GM21381 (cell line): ENCODE measurements at regions not wholly inside any gene's neighbourhood (a gene's known extent, or its start where the extent isn't known, plus 50 kb on each side); places are given as distances from the start of the nearest gene placed in this dataset.
"Not testable (repeated sequence)": the region's sequence is repeated elsewhere in the genome, so short reads cannot be mapped to it uniquely, and the experiment has no call there.

ENCODE experiments used
- ATAC-seq: cut with Tn5 transposase; IDR thresholded peaks from one replicate; pipeline ENCODE4 v1.9.1; 2021; ENCODE audit warnings: mild to moderate bottlenecking, moderate library complexity; ENCODE audit not compliant: unreplicated experiment

DNA sequence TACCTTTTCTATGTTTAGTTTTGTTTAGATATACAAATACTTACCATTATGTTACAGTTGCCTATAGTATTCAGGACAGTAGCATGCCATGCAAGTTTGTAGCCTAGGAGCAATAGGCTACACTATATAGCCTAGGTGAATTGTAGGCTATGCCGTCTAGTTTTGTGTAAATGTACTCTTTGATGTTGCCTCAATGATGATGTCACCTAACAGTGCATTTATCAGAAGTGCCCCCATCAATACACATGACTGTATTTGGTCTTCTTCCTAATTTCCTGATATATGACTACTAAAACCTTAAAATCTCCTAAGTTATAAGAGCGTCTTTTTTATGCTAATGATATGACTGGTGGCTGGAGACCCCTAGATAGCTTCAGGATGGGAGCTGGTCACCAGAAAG is 394.4 kb upstream of the STXBP6 start:
- no peak for ATAC-seq

GRCh38 chr14:25440382-25440781 is 390.4 kb upstream of the STXBP6 start:
- not testable (repeated sequence) for ATAC-seq

GRCh38 chr14:25436906-25437305 is 387.0 kb upstream of the STXBP6 start:
- no peak for ATAC-seq

DNA sequence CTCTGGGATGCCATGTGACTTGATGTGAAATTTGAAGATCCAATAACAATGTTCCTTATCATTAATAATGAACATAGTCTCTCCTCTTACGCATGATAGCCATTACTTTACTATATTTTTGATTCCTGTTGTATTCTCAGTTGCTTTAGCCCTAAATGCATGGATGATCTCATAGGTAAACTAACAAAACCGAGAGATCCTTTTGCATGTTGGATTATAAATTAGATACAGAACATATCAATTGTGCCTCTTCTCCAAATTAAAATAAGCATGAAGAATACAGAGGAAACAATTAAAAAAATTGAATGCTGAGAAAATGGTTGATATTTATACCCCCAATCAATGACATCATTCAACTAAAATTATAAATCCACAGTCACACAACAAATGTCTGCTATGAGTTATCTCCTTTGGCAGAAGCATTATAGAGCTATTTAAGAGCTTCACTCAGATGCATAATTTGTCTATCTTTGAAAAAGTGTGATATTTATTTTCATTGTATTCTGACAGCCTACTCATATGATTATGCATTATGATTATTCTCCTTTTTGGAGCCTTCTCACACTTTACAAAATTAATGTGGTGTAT is 386.4 kb upstream of the STXBP6 start:
- no peak for ATAC-seq

DNA sequence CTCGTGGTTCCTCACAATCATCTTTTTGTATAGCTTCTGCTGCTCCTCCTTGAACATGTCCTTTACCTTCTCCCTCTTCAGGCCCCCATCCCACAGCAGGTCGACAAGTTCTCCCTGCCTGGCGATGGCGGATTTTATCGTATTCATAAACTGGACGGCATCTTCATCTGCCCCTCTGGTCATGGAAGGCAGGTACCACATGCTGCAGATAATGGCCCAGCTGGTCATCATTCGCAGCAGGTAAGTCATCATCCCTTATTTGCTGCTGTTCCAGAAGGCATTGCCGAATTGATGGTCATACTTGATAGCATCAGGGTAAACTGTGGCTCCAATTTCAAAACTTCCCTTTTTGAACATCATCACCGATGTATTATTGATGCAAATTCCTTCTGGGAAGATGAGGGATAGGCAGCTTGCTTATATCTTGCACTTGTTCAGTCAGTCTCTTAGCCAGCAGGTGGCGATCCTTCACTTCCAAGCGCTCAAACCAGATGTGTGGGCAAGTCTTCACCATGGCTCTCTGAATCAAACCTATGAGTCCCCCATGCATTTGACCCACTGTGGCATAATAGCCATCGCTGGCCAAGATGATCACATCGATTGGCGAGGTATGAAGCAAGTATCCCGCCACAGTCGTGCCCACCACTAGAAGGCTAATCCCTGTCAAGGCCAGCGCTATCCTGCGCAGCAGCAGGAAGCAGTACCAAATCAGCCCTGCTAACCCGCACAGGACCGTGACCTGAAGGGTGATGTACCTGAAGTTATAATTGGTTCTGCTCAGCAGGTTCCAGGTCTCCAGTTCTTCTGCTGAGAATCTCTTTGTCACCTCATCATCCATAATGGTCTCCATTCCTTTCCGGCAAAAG is 381.5 kb upstream of the STXBP6 start:
- ATAC-seq = no peak

DNA sequence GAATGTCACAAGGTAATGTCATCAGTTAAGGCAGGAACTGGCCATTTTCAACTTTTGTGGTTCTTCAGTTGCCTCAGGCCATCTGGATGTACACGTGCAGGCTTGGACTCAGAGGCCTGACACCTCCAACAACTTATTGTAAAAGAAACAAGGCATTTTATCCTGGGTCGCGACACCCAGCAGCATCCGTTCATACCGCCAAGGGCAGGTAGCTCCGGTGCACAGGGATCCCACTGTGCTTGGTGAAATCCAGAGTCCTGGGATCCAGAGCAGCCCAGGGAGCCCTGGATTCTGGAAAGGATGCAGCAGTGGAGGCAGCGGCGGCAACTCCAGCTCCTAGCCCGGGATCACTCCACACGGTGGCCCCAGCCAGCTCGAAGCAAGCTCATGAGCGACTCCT is 380.9 kb upstream of the STXBP6 start:
- ATAC-seq = no peak

DNA sequence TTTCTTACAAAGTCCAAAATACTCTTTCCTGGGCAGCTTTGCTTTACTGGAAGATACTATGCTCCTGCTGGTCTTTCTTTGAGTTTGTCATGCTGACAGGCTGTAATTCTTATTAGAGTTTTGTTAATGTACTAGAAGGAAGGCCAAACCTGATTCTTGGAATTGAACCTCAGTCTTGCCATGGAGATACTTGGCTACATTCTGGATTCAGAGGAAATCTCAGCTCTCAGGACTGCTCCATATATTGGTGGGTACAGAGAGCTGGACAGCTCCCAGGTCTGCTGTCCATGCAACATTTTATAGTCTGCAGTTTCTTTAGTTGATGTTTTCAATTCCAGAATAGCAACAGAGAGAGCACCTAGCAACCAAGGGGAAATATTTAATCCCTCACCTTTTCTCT is 363.1 kb upstream of the STXBP6 start:
- no peak for ATAC-seq

- ATAC-seq = no peak
These were observed 362.1 kb upstream of the STXBP6 start for GRCh38 chr14:25411781-25412757.

GRCh38 chr14:25406818-25407217 is 356.9 kb upstream of the STXBP6 start:
- no peak for ATAC-seq

DNA sequence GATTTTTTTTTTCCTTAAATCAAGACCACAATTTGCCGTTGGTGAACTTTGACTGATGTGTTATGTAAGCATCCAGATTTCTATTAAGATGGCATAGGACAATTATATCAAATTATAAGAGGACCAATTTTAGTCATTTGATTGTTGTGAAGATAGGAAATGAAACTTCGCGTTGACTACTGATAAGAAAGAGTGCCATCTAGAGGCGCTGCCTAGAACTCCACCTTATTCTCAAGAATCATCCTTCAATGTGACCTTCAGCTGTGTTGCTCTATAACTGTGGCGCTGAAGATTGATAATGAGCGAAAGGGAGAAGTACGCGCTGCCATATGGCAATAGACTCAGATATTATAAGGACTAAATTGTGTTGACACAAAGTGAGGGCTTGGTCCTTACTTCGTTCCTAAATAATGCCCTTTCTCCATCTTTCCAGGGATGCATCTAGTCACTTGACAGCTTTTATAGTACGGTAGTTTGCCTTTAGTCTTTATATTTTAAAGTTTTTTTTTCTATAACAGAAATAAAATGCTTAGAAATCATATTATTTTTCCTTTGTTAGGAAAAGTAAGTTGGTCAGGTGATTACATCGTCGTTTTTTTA is 350.8 kb upstream of the STXBP6 start:
- ATAC-seq = no peak

- no peak for ATAC-seq
These were observed 346.2 kb upstream of the STXBP6 start for GRCh38 chr14:25396128-25396527.

- no peak for ATAC-seq
These were observed 344.9 kb upstream of the STXBP6 start for GRCh38 chr14:25394791-25395391.

- ATAC-seq = no peak
These were observed 344.4 kb upstream of the STXBP6 start for GRCh38 chr14:25394356-25394755.

DNA sequence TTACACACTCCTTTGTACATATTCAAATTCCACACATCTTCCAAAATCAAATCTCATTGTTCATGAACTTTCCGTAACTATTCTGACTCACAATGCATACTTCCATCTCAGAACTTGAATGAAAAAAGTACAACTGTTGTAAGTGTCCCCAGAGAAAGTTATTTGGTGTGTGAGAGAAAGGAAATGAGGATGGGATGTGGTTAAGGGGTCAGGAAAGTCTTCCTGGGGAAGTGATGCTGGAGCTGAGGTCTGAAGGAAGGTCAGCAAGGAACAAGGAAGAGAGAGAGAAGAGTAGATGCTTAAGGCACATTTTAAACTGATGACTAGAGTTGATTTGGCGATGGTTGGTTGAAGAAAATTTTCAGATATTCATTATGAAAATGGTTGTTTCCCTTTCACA is 340.0 kb upstream of the STXBP6 start:
- no peak for ATAC-seq

- no peak for ATAC-seq
These were observed 331.6 kb upstream of the STXBP6 start for GRCh38 chr14:25381498-25381897.

DNA sequence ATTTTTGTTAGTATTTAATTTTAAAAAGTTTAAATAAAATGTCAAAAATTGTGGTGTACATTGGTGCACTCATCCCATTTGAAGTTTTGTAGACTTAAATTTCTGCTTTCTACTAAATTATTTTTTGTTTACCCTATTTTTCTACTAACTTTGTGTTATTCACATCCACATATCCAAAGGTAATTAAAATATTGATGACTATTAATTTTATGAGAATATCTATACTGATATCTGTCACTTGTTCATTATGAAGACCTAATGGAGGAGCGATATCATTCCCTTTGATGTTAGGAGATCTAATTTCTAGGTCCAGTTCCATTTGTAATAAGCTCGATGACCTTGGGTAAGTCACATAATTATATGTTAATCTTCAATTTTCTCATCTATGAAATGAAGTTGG is 325.7 kb upstream of the STXBP6 start:
- ATAC-seq = no peak

- no peak for ATAC-seq
These were observed 321.1 kb upstream of the STXBP6 start for GRCh38 chr14:25371068-25371467.

- not testable (repeated sequence) for ATAC-seq
These were observed 320.1 kb upstream of the STXBP6 start for GRCh38 chr14:25370057-25370456.

DNA sequence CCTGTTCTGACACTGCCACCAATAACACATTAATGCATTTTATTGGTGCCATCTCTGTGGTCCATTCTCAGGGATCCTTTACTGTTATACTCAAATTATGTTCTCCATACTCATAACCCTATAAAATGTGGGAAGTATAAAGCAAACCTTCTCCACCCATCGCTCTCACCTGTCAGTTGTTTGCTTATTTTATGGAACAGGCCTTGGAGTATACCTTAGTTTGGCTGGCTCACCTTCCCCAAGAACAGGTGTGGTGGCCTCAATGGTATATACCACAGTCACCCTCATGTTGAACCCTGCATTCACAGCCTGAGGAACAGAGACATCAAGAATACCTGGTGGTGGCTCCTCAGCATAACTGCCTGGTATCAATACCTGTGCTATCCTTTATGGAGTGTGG is 308.4 kb upstream of the STXBP6 start:
- no peak for ATAC-seq

- ATAC-seq = no peak
These were observed 301.3 kb upstream of the STXBP6 start for GRCh38 chr14:25351269-25351668.

GRCh38 chr14:25350802-25351201 is 300.9 kb upstream of the STXBP6 start:
- no peak for ATAC-seq
